Liver (tissue), 8 donors: ENCODE measurements at regions not wholly inside any gene's neighbourhood (a gene's known extent, or its start where the extent isn't known, plus 50 kb on each side); places are given as distances from the start of the nearest gene placed in this dataset.
A peak's percentile ranks its signal among the peaks of the same experiment; 100 is the strongest.

Experiments used
- DNase-seq: peaks from one replicate; pipeline ENCODE4 v3.0.0-alpha.2; 2017; ENCODE audit warnings: low spot score
- H3K27ac ChIP-seq, 2 donors: one replicate each; pipeline ENCODE4 v1.7.0; 2013; ENCODE audit warnings: inconsistent platforms in 2 of 2, low read length in 2 of 2, control low read depth in 1 of 2, low read depth in 1 of 2, mild to moderate bottlenecking in 1 of 2
- H3K27me3 ChIP-seq, 4 donors: one replicate each; pipeline versions ENCODE4 v1.6.1 to v1.7.0; 2013; ENCODE audit warnings: low read length in 3 of 4, inconsistent platforms in 1 of 4, mild to moderate bottlenecking in 1 of 4, moderate library complexity in 1 of 4; ENCODE audit not compliant: control insufficient read depth in 4 of 4, insufficient read depth in 4 of 4
- H3K36me3 ChIP-seq, 4 donors: one replicate each; pipeline versions ENCODE4 v1.6.1 to v1.7.0; 2013; ENCODE audit warnings: low read length in 3 of 4, mild to moderate bottlenecking in 3 of 4, low read depth in 1 of 4, moderate library complexity in 1 of 4; ENCODE audit not compliant: control insufficient read depth in 4 of 4, insufficient read depth in 3 of 4
- H3K4me1 ChIP-seq, 4 donors: one replicate each; pipeline versions ENCODE4 v1.6.1 to v1.7.0; 2013; ENCODE audit warnings: low read length in 3 of 4, mild to moderate bottlenecking in 3 of 4, moderate library complexity in 1 of 4; ENCODE audit not compliant: control insufficient read depth in 4 of 4, insufficient read depth in 4 of 4
- H3K4me3 ChIP-seq, 3 donors: one replicate each; pipeline versions ENCODE4 v1.6.1 to v1.7.0; 2013; ENCODE audit warnings: low read length in 3 of 3, control low read depth in 1 of 3, low read depth in 1 of 3, mild to moderate bottlenecking in 1 of 3
- H3K9ac ChIP-seq, 2 donors: one replicate each; pipeline ENCODE4 v1.7.0; 2013; ENCODE audit warnings: low read length in 2 of 2, mild to moderate bottlenecking in 2 of 2, moderate library complexity in 2 of 2, control low read depth in 1 of 2, low read depth in 1 of 2
- H3K9me3 ChIP-seq, 4 donors: one replicate each; pipeline versions ENCODE4 v1.6.1 to v1.7.0; 2013; ENCODE audit warnings: low read length in 3 of 4; ENCODE audit not compliant: control insufficient read depth in 4 of 4
- ATF3 ChIP-seq: IDR thresholded peaks from 2 replicates; pipeline ENCODE4 v1.6.1; 2016; ENCODE audit warnings: antibody characterized with exemption
- CTCF ChIP-seq: fragments of 150-350 bp; IDR thresholded peaks from 2 replicates; pipeline ENCODE4 v1.5.1; 2017; ENCODE audit warnings: improper control_type of control experiment, low read depth, low read length; ENCODE audit not compliant: missing input control
- EGR1 ChIP-seq, 2 donors: IDR thresholded peaks; 2 replicates each; pipeline ENCODE4 v1.6.1; 2016 to 2018; ENCODE audit warnings: antibody characterized with exemption in 2 of 2, low read depth in 2 of 2
- FOXA1 ChIP-seq: IDR thresholded peaks from 2 replicates; pipeline ENCODE4 v1.6.1; 2016; ENCODE audit warnings: antibody characterized with exemption
- FOXA2 ChIP-seq: IDR thresholded peaks from 2 replicates; pipeline ENCODE4 v1.6.1; 2016; ENCODE audit warnings: antibody characterized with exemption
- GABPA ChIP-seq, 2 donors: IDR thresholded peaks in 1 of 2; conservative IDR thresholded peaks in 1 of 2; 2 replicates each; pipeline ENCODE4 v1.6.1; 2016; ENCODE audit warnings: antibody characterized with exemption in 2 of 2, mild to moderate bottlenecking in 1 of 2, moderate library complexity in 1 of 2
- HNF4A ChIP-seq, 2 donors: conservative IDR thresholded peaks; 2 replicates each; pipeline ENCODE4 v1.6.1; 2016; ENCODE audit warnings: antibody characterized with exemption in 2 of 2, mild to moderate bottlenecking in 2 of 2
- HNF4G ChIP-seq: IDR thresholded peaks from 2 replicates; pipeline ENCODE4 v1.6.1; 2016; ENCODE audit warnings: antibody characterized with exemption
- JUND ChIP-seq, 2 donors: IDR thresholded peaks; 2 replicates each; pipeline ENCODE4 v1.6.1; 2016; ENCODE audit warnings: antibody characterized with exemption in 2 of 2
- MAX ChIP-seq: IDR thresholded peaks from 2 replicates; pipeline ENCODE4 v1.6.1; 2016; ENCODE audit warnings: antibody characterized with exemption
- NR2F2 ChIP-seq: IDR thresholded peaks from 2 replicates; pipeline ENCODE4 v1.6.1; 2016; ENCODE audit warnings: antibody characterized with exemption
- RAD21 ChIP-seq, 2 donors: IDR thresholded peaks; 2 replicates each; pipeline ENCODE4 v1.6.1; 2016; ENCODE audit warnings: antibody characterized with exemption in 2 of 2, mild to moderate bottlenecking in 2 of 2
- REST ChIP-seq: IDR thresholded peaks from 2 replicates; pipeline ENCODE4 v1.6.1; 2016; ENCODE audit warnings: antibody characterized with exemption, mild to moderate bottlenecking
- RXRA ChIP-seq, 2 donors: IDR thresholded peaks; 2 replicates each; pipeline ENCODE4 v1.6.1; 2017 to 2018; ENCODE audit warnings: antibody characterized with exemption in 2 of 2, mild to moderate bottlenecking in 1 of 2
- SP1 ChIP-seq: IDR thresholded peaks from 2 replicates; pipeline ENCODE4 v1.6.1; 2018; ENCODE audit warnings: antibody characterized with exemption, mild to moderate bottlenecking
- TAF1 ChIP-seq: conservative IDR thresholded peaks from 2 replicates; pipeline ENCODE4 v1.6.1; 2016; ENCODE audit warnings: antibody characterized with exemption, mild to moderate bottlenecking
- YY1 ChIP-seq: IDR thresholded peaks from 2 replicates; pipeline ENCODE4 v1.6.1; 2016; ENCODE audit warnings: antibody characterized with exemption, mild to moderate bottlenecking
- ZBTB33 ChIP-seq: IDR thresholded peaks from 2 replicates; pipeline ENCODE4 v1.6.1; 2016; ENCODE audit warnings: antibody characterized with exemption
- WGBS: extraction: QIAGEN DNeasy Blood & Tissue Kit; methylation state at CpG from one replicate; pipeline ENCODE4 v1.1.7; 2013; 5-methylcytosine and 5-hydroxymethylcytosine counted together
- donor health status: healthy.
- donor health status: healthy.
- donor health status: healthy.
- donor health status: healthy.
- donor health status: healthy.

GRCh38 chr2:20538308-20539132 lies 91.6 kb downstream of the RHOB start:
- H3K4me3 ChIP-seq: peak overlapping the region in 1 of 3 donors; percentile 25
- no peaks in the 10 kb centered on the region for H3K27me3 ChIP-seq
- DNase-seq: peak; percentile 40
- H3K27ac ChIP-seq: peak overlapping the region; percentile 94
- H3K4me1 ChIP-seq: peaks cover 40 to 65% (median 56%) of the 10 kb centered on the region in 4 donors
- H3K36me3 ChIP-seq: no peaks in the 10 kb centered on the region
- 36% methylated on average over 8 of the region's 8 CpGs for WGBS
- peak overlapping the region; percentile 15 to 70 for H3K9ac ChIP-seq
- peak; percentile 49 to 72 for TF ChIP-seq EGR1 (IDR thresholded peaks at IDR 0.05; ENCODE audit: low read depth in 2 of 2)
- TF ChIP-seq HNF4A (conservative IDR thresholded peaks at IDR 0.05): peak; percentile 91 to 93
- peak; percentile 67 to 78 for TF ChIP-seq JUND (IDR thresholded peaks at IDR 0.05)
- peak; percentile 99 to 100 for TF ChIP-seq RXRA (IDR thresholded peaks at IDR 0.05)
- peak; percentile 41 for TF ChIP-seq TAF1
- TF ChIP-seq CTCF: no peak
- TF ChIP-seq MAX: peak; percentile 69
- peak; percentile 74 for TF ChIP-seq NR2F2
- peak; percentile 50 to 70 for TF ChIP-seq RAD21 (IDR thresholded peaks at IDR 0.05)
- TF ChIP-seq FOXA1: peak; percentile 77
- TF ChIP-seq REST: peak; percentile 70
- TF ChIP-seq FOXA2: peak; percentile 55
- TF ChIP-seq SP1: peak; percentile 97
- TF ChIP-seq HNF4G: peak; percentile 74
- peak; percentile 36 for TF ChIP-seq YY1
- TF ChIP-seq ATF3: peak; percentile 66
- TF ChIP-seq GABPA (IDR thresholded peaks at IDR 0.05 in 1 of 2, conservative IDR thresholded peaks at IDR 0.05 in 1 of 2): peak in 1 of 2 donors; percentile 72
- TF ChIP-seq ZBTB33: peak; percentile 70
- no peaks in the 10 kb centered on the region for H3K9me3 ChIP-seq
